ENCODE measurements at regions not wholly inside any gene's neighbourhood (a gene's known extent, or its start where the extent isn't known, plus 50 kb on each side); places are given as distances from the start of the nearest gene placed in this dataset.

- no peak overlapping the region for H2BK5ac ChIP-seq (ENCODE audit: insufficient read length, low read length)
- H3K79me2 ChIP-seq (ENCODE audit: insufficient read depth, low read length) = no peaks in the 10 kb centered on the region
- H4K8ac ChIP-seq (replicated peaks; ENCODE audit: insufficient read length, low read depth, low read length) = no peak overlapping the region
- no peak overlapping the region for H2BK120ac ChIP-seq (ENCODE audit: low read depth, low read length, poor library complexity, severe bottlenecking)
- no peak overlapping the region for H3K14ac ChIP-seq (ENCODE audit: insufficient read depth, low read length)
- Mint-ChIP-seq H3K9me3 (no peaks in the 10 kb centered on the region), H3K36me3 (ENCODE audit: insufficient read depth in 1 of 3, low read depth in 3 of 3) (no peaks in the 10 kb centered on the region), H3K27ac (no peak overlapping the region), H3K4me3 (no peak overlapping the region), H3K27me3 (ENCODE audit: low read depth) (no peaks in the 10 kb centered on the region), H3K4me1 (0 out of 4 replicates have a peak, but pooled peaks cover 0 to 3% of the 10 kb centered on the region in 2 experiments)
- TF ChIP-seq CTCF (conservative IDR thresholded peaks at IDR 0.05) = no peak
- H2BK20ac ChIP-seq (ENCODE audit: low read depth, low read length, poor library complexity, severe bottlenecking) = no peak overlapping the region
- no peak overlapping the region for H3K23ac ChIP-seq (ENCODE audit: insufficient read length, low read depth, low read length)
- no peak overlapping the region for H3K18ac ChIP-seq (ENCODE audit: insufficient read length, low read depth, low read length)
- no peaks in the 10 kb centered on the region for H3K23me2 ChIP-seq (ENCODE audit: insufficient read length, low read depth, low read length, poor library complexity, severe bottlenecking)
- no peak overlapping the region for H3T11ph ChIP-seq (ENCODE audit: low read length)
- no peak for DNase-seq
- H3K79me1 ChIP-seq (ENCODE audit: insufficient read depth, low read depth, low read length, poor library complexity, severe bottlenecking) = no peaks in the 10 kb centered on the region
- H2AFZ ChIP-seq (ENCODE audit: low read length) = no peak overlapping the region
- H3K4me1 ChIP-seq (ENCODE audit: insufficient read depth, low read length) = no peaks in the 10 kb centered on the region
- WGBS (ENCODE audit: extremely low coverage, insufficient read length, low lambda C conversion rate) = no CpG with 5 or more reads among the region's 5 CpGs
- H2BK15ac ChIP-seq (ENCODE audit: low read depth, low read length) = no peak overlapping the region
- H4K91ac ChIP-seq (ENCODE audit: insufficient read length, low read depth, low read length) = no peak overlapping the region
- H3K4ac ChIP-seq (ENCODE audit: low read depth, low read length) = no peak overlapping the region
- no peaks in the 10 kb centered on the region for H3K27me3 ChIP-seq (ENCODE audit: insufficient read depth, low read length)
- no peak overlapping the region for H3K9ac ChIP-seq (ENCODE audit: extremely low read depth, insufficient read length, low read length)
- H4K5ac ChIP-seq (ENCODE audit: insufficient read length, low read depth, low read length) = no peak overlapping the region
- no peak overlapping the region for H2BK12ac ChIP-seq (ENCODE audit: insufficient read length, low read depth, low read length)
- no peak overlapping the region for H3K27ac ChIP-seq (ENCODE audit: insufficient read length, low read depth, low read length)
- no peak overlapping the region for H3K4me2 ChIP-seq (ENCODE audit: insufficient read depth, insufficient read length, low read length)
- H4K20me1 ChIP-seq (ENCODE audit: control insufficient read depth, insufficient read depth, insufficient read length) = no peaks in the 10 kb centered on the region
- no peak overlapping the region for H3K56ac ChIP-seq (ENCODE audit: insufficient read length, low read depth, low read length)
- H3K9me3 ChIP-seq (ENCODE audit: control insufficient read depth, low read depth, low read length) = no peaks in the 10 kb centered on the region
- H2AK5ac ChIP-seq (ENCODE audit: insufficient read length, low read length) = no peak overlapping the region
These were observed 134.5 kb downstream of the RPS12 start for GRCh38 chr6:132948889-132949288.
